OCI-LY1 (cell line): ENCODE measurements at regions not wholly inside any gene's neighbourhood (a gene's known extent, or its start where the extent isn't known, plus 50 kb on each side); places are given as distances from the start of the nearest gene placed in this dataset.

Experiments used
- H2AFZ ChIP-seq: fragments of 200-600 bp; sonication (generic), shearing (Covaris generic); 2 replicates; pipeline ENCODE4 v1.6.0; 2014; ENCODE audit warnings: antibody characterized with exemption, mild to moderate bottlenecking, low read length
- H3F3A ChIP-seq: fragments of 200-600 bp; sonication (generic), shearing (Covaris generic); 2 replicates; pipeline ENCODE4 v1.6.0; 2014; ENCODE audit warnings: mild to moderate bottlenecking, antibody characterized with exemption, low read length, moderate library complexity; ENCODE audit not compliant: insufficient read depth
- H3K27ac ChIP-seq: fragments of 200-600 bp; sonication (generic); 2 replicates; pipeline ENCODE4 v1.5.1; 2014; ENCODE audit warnings: low read length, mixed run types, mild to moderate bottlenecking, low read depth; ENCODE audit not compliant: poor library complexity, severe bottlenecking
- H3K27me3 ChIP-seq: fragments of 200-600 bp; sonication (generic); 2 replicates; pipeline ENCODE4 v1.6.0; 2014; ENCODE audit warnings: antibody characterized with exemption, mild to moderate bottlenecking, low read length, moderate library complexity; ENCODE audit not compliant: insufficient read depth
- H3K36me3 ChIP-seq: fragments of 200-600 bp; sonication (generic); 2 replicates; pipeline ENCODE4 v1.6.1; 2014; ENCODE audit warnings: mild to moderate bottlenecking, antibody characterized with exemption, low read length, moderate library complexity, mixed read lengths; ENCODE audit not compliant: insufficient read depth
- H3K4me1 ChIP-seq: fragments of 200-600 bp; sonication (generic); 2 replicates; pipeline ENCODE4 v1.5.1; 2014; ENCODE audit warnings: mild to moderate bottlenecking, low read length, moderate library complexity; ENCODE audit not compliant: insufficient read depth, severe bottlenecking
- H3K4me2 ChIP-seq: fragments of 200-600 bp; sonication (generic), shearing (Covaris generic); 2 replicates; pipeline ENCODE4 v1.6.1; 2014; ENCODE audit warnings: low read length
- H3K4me3 ChIP-seq: fragments of 200-600 bp; sonication (generic); 2 replicates; pipeline ENCODE4 v1.5.1; 2014; ENCODE audit warnings: low read length, low read depth, mild to moderate bottlenecking, mixed read lengths; ENCODE audit not compliant: poor library complexity, severe bottlenecking
- H3K79me2 ChIP-seq: fragments of 200-600 bp; shearing (Covaris generic); 2 replicates; pipeline ENCODE4 v1.6.1; 2016; ENCODE audit warnings: mixed run types, low read length, mixed read lengths; ENCODE audit not compliant: insufficient read depth
- H3K9ac ChIP-seq: fragments of 200-600 bp; sonication (generic), shearing (Covaris generic); 2 replicates; pipeline ENCODE4 v1.6.1; 2014; ENCODE audit warnings: mild to moderate bottlenecking, low read length, mixed read lengths
- H3K9me2 ChIP-seq: fragments of 200-600 bp; sonication (generic), shearing (Covaris generic); 2 replicates; pipeline ENCODE4 v1.6.1; 2014; ENCODE audit warnings: low read depth, mild to moderate bottlenecking, low read length, mixed read lengths
- H3K9me3 ChIP-seq: fragments of 200-600 bp; shearing (Covaris generic); 2 replicates; pipeline ENCODE4 v1.6.1; 2014; ENCODE audit warnings: low read length, mixed read lengths
- H4K20me1 ChIP-seq: fragments of 200-600 bp; sonication (generic), shearing (Covaris generic); 2 replicates; pipeline ENCODE4 v1.6.0; 2016; ENCODE audit warnings: mild to moderate bottlenecking, low read length; ENCODE audit not compliant: insufficient read depth
- EZH2 ChIP-seq: fragments of 200-600 bp; sonication (generic), shearing (Covaris generic); IDR thresholded peaks from 2 replicates; pipeline ENCODE4 v1.8.0; 2017; ENCODE audit warnings: borderline replicate concordance, mixed run types, mild to moderate bottlenecking, antibody characterized with exemption, low read length, moderate library complexity, mixed read lengths
- TF ChIP-seq, protein P1 (sequence below): fragments of 200-600 bp; sonication (generic), shearing (Covaris generic); IDR thresholded peaks from 2 replicates; pipeline ENCODE4 v1.5.1; 2017; ENCODE audit warnings: mild to moderate bottlenecking, antibody characterized with exemption, low read length, moderate library complexity, mixed read lengths

GRCh38 chr4:164614329-164614728 lies 139.6 kb upstream of the SMIM31 start:
- no peaks in the 10 kb centered on the region for H3K9me2 ChIP-seq
- no peaks in the 10 kb centered on the region for H4K20me1 ChIP-seq
- H3K4me2 ChIP-seq = no peak overlapping the region
- no peaks in the 10 kb centered on the region for H3F3A ChIP-seq
- no peak for TF ChIP-seq EZH2
- TF ChIP-seq, protein P1, sequence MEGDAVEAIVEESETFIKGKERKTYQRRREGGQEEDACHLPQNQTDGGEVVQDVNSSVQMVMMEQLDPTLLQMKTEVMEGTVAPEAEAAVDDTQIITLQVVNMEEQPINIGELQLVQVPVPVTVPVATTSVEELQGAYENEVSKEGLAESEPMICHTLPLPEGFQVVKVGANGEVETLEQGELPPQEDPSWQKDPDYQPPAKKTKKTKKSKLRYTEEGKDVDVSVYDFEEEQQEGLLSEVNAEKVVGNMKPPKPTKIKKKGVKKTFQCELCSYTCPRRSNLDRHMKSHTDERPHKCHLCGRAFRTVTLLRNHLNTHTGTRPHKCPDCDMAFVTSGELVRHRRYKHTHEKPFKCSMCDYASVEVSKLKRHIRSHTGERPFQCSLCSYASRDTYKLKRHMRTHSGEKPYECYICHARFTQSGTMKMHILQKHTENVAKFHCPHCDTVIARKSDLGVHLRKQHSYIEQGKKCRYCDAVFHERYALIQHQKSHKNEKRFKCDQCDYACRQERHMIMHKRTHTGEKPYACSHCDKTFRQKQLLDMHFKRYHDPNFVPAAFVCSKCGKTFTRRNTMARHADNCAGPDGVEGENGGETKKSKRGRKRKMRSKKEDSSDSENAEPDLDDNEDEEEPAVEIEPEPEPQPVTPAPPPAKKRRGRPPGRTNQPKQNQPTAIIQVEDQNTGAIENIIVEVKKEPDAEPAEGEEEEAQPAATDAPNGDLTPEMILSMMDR = no peak
- no peaks in the 10 kb centered on the region for H3K4me1 ChIP-seq
- no peaks in the 10 kb centered on the region for H3K79me2 ChIP-seq
- no peak overlapping the region for H2AFZ ChIP-seq
- H3K27me3 ChIP-seq = no peaks in the 10 kb centered on the region
- H3K27ac ChIP-seq = no peak overlapping the region
- no peaks in the 10 kb centered on the region for H3K36me3 ChIP-seq
- no peak overlapping the region for H3K4me3 ChIP-seq
- no peaks in the 10 kb centered on the region for H3K9me3 ChIP-seq
- H3K9ac ChIP-seq = no peak overlapping the region

DNA sequence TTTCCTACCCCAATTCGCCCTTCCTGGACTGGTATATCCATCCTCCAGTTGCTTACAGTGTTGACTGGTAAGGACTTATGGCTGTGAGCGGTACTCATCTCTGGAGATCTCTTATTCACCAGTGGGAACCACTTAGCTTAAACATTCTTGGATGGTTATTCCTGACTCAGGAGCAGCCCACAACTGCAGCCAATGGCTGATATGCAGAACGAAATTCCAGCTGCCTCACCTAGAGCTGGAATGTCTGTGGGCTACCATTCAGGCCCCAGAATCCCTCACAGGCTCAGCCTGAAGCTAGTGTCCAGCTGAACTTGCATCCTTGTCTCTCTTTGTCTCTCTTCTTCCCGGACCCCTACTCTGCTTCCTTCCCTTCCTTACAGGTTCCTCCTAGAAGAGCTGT lies 138.9 kb upstream of the SMIM31 start:
- no peak overlapping the region for H2AFZ ChIP-seq
- no peak overlapping the region for H3K9ac ChIP-seq
- H4K20me1 ChIP-seq = no peaks in the 10 kb centered on the region
- H3K79me2 ChIP-seq = no peaks in the 10 kb centered on the region
- H3K4me2 ChIP-seq = no peak overlapping the region
- no peaks in the 10 kb centered on the region for H3K9me2 ChIP-seq
- H3F3A ChIP-seq = no peaks in the 10 kb centered on the region
- H3K27ac ChIP-seq = no peak overlapping the region
- TF ChIP-seq, protein P1 = no peak
- no peak for TF ChIP-seq EZH2
- H3K36me3 ChIP-seq = no peaks in the 10 kb centered on the region
- no peaks in the 10 kb centered on the region for H3K27me3 ChIP-seq
- no peaks in the 10 kb centered on the region for H3K4me1 ChIP-seq
- no peak overlapping the region for H3K4me3 ChIP-seq
- H3K9me3 ChIP-seq = no peaks in the 10 kb centered on the region

DNA sequence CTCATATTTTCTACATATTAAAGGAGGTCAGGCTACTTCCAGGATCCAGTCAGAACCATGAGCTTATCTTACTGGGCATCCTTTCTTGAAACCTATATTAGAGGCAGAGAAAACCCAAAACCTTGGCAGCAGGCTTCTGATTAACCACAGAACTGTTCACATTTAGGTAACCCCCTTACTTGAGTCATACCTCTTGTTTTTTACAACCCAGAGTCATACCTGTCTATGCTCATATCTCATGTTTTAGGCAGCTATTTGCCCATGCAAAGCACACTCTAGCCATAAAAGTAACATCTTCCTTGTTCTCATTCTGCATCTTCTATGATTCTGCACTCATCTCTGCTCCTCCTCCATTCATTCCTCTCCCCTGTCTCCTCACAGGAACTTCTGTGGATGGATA lies 138.0 kb upstream of the SMIM31 start:
- H3K4me2 ChIP-seq = no peak overlapping the region
- no peaks in the 10 kb centered on the region for H3K36me3 ChIP-seq
- no peaks in the 10 kb centered on the region for H3K4me1 ChIP-seq
- no peak overlapping the region for H3K27ac ChIP-seq
- no peaks in the 10 kb centered on the region for H3K9me2 ChIP-seq
- H3K79me2 ChIP-seq = no peaks in the 10 kb centered on the region
- no peak overlapping the region for H2AFZ ChIP-seq
- no peaks in the 10 kb centered on the region for H3K27me3 ChIP-seq
- H4K20me1 ChIP-seq = no peaks in the 10 kb centered on the region
- no peaks in the 10 kb centered on the region for H3K9me3 ChIP-seq
- TF ChIP-seq, protein P1 = no peak
- TF ChIP-seq EZH2 = no peak
- no peaks in the 10 kb centered on the region for H3F3A ChIP-seq
- H3K9ac ChIP-seq = no peak overlapping the region
- H3K4me3 ChIP-seq = no peak overlapping the region
